CD14-positive monocyte (primary cell): ENCODE measurements at regions not wholly inside any gene's neighbourhood (a gene's known extent, or its start where the extent isn't known, plus 50 kb on each side); places are given as distances from the start of the nearest gene placed in this dataset.

Source experiments
- DNase-seq, 3 donors: peaks; one replicate each; pipeline ENCODE4 v3.0.0-alpha.2; 2011 to 2022
- H2AFZ ChIP-seq: 2 replicates; pipeline ENCODE4 v1.6.0; 2012; ENCODE audit warnings: mild to moderate bottlenecking, low read depth, low read length, inconsistent platforms; ENCODE audit not compliant: insufficient read depth, poor library complexity, severe bottlenecking
- H3K27ac ChIP-seq, 2 donors: 1 replicate in 1 of 2; 2 replicates in 1 of 2; pipeline ENCODE4 v1.5.1; 2012 to 2013; ENCODE audit warnings: low read length in 2 of 2, control low read depth in 1 of 2, inconsistent platforms in 1 of 2, low read depth in 1 of 2, mild to moderate bottlenecking in 1 of 2
- H3K27me3 ChIP-seq, 2 donors: one replicate each; pipeline versions ENCODE4 v1.6.0 to v1.6.1; 2011 to 2013; ENCODE audit warnings: low read length in 2 of 2; ENCODE audit not compliant: control insufficient read depth in 2 of 2, insufficient read depth in 2 of 2
- H3K36me3 ChIP-seq, 2 donors: replicated peaks in 1 of 2; 1 replicate in 1 of 2; 2 replicates in 1 of 2; pipeline versions ENCODE4 v1.5.1 to v1.6.1; 2012 to 2013; ENCODE audit warnings: low read length in 2 of 2, control low read depth in 1 of 2, inconsistent platforms in 1 of 2, mild to moderate bottlenecking in 1 of 2; ENCODE audit not compliant: insufficient read depth in 2 of 2, control insufficient read depth in 1 of 2
- H3K4me1 ChIP-seq, 2 donors: 1 replicate in 1 of 2; 2 replicates in 1 of 2; pipeline versions ENCODE4 v1.5.1 to v1.6.1; 2012 to 2013; ENCODE audit warnings: low read length in 2 of 2, control low read depth in 1 of 2, inconsistent platforms in 1 of 2, mild to moderate bottlenecking in 1 of 2, moderate library complexity in 1 of 2; ENCODE audit not compliant: insufficient read depth in 2 of 2, control insufficient read depth in 1 of 2
- H3K4me2 ChIP-seq: replicated peaks from 2 replicates; pipeline ENCODE3; 2012; ENCODE audit warnings: low read length, moderate library complexity, mild to moderate bottlenecking; ENCODE audit not compliant: poor library complexity, severe bottlenecking; ENCODE audit errors: extremely low read depth
- H3K4me3 ChIP-seq, 3 experiments: fragments of 200-600 bp in 1 of 3; sonication (generic) in 1 of 3; replicated peaks in 1 of 3; 1 replicate in 2 of 3; 2 replicates in 1 of 3; pipeline ENCODE4 v1.5.1; 2011 to 2013; ENCODE audit warnings: low read length in 3 of 3, mild to moderate bottlenecking in 3 of 3, control low read depth in 2 of 3, low read depth in 2 of 3, inconsistent platforms in 1 of 3, moderate library complexity in 1 of 3
- H3K79me2 ChIP-seq: 2 replicates; pipeline ENCODE4 v1.6.0; 2012; ENCODE audit warnings: mild to moderate bottlenecking, control low read depth, inconsistent platforms, low read length, moderate library complexity; ENCODE audit not compliant: insufficient read depth
- H3K9ac ChIP-seq: 2 replicates; pipeline ENCODE4 v1.6.0; 2017; ENCODE audit warnings: low read length, mild to moderate bottlenecking; ENCODE audit not compliant: insufficient read depth, poor library complexity, severe bottlenecking
- H3K9me3 ChIP-seq, 2 donors: replicated peaks in 1 of 2; 1 replicate in 1 of 2; 2 replicates in 1 of 2; pipeline versions ENCODE4 v1.5.1 to v1.6.1; 2012 to 2013; ENCODE audit warnings: low read length in 2 of 2, control low read depth in 1 of 2; ENCODE audit not compliant: control insufficient read depth in 1 of 2, insufficient read depth in 1 of 2
- H4K20me1 ChIP-seq: 2 replicates; pipeline ENCODE4 v1.6.0; 2012; ENCODE audit warnings: mild to moderate bottlenecking, low read length, control low read depth, moderate library complexity; ENCODE audit not compliant: insufficient read depth
- H3K27ac Mint-ChIP-seq, 7 donors: one replicate each; pipeline ENCODE4 v1.8.0; 2020; ENCODE audit warnings: mild to moderate bottlenecking in 7 of 7, mixed read lengths in 7 of 7, moderate library complexity in 6 of 7, inconsistent platforms in 2 of 7
- H3K27me3 Mint-ChIP-seq, 3 donors: one replicate each; pipeline ENCODE4 v1.8.0; 2021 to 2022; ENCODE audit warnings: low read depth in 3 of 3, mild to moderate bottlenecking in 3 of 3, mixed read lengths in 3 of 3, moderate library complexity in 3 of 3, inconsistent platforms in 1 of 3
- H3K36me3 Mint-ChIP-seq, 2 donors: one replicate each; pipeline ENCODE4 v1.8.0; 2020; ENCODE audit warnings: mixed read lengths in 2 of 2, inconsistent platforms in 1 of 2, mild to moderate bottlenecking in 1 of 2
- H3K4me1 Mint-ChIP-seq: one replicate; pipeline ENCODE4 v1.8.0; 2020; ENCODE audit warnings: mild to moderate bottlenecking, mixed read lengths
- H3K4me3 Mint-ChIP-seq, 2 donors: one replicate each; pipeline ENCODE4 v1.8.0; 2020; ENCODE audit warnings: mild to moderate bottlenecking in 2 of 2, mixed read lengths in 2 of 2, moderate library complexity in 1 of 2
- H3K9me3 Mint-ChIP-seq, 7 donors: one replicate each; pipeline ENCODE4 v1.8.0; 2020 to 2022; ENCODE audit warnings: mixed read lengths in 7 of 7, mild to moderate bottlenecking in 6 of 7, moderate library complexity in 6 of 7, inconsistent platforms in 2 of 7
- CTCF ChIP-seq: fragments of 200-600 bp; IDR thresholded peaks from one replicate; pipeline ENCODE4 v1.8.0; 2022; ENCODE audit warnings: antibody characterized with exemption, mild to moderate bottlenecking
- WGBS: methylation state at CpG from one replicate; pipeline ENCODE4 v1.1.5; 2013; ENCODE audit warnings: missing lambda C conversion rate; ENCODE audit not compliant: insufficient coverage; 5-methylcytosine and 5-hydroxymethylcytosine counted together
- intact Hi-C, 2 donors: fragments of 100-400 bp; cut with micrococcal nuclease; formaldehyde crosslinking; loops; one replicate each; pipeline versions ENCODE4 v1.15.0 to v1.15.1; 2023

GRCh38 chr2:59191781-59192180 lies 950.7 kb upstream of the FANCL start:
- Mint-ChIP-seq H3K4me1 (no peaks in the 10 kb centered on the region), H3K36me3 (no peaks in the 10 kb centered on the region), H3K27me3 (peaks cover 0 to 3% (median 0%) of the 10 kb centered on the region in 3 donors), H3K9me3 (peaks cover 0 to 7% (median 0%) of the 10 kb centered on the region in 7 donors), H3K27ac (no peak overlapping the region), H3K4me3 (no peak overlapping the region)
- WGBS: no CpG with 5 or more reads among the region's 4 CpGs
- H3K36me3 ChIP-seq: no peaks in the 10 kb centered on the region
- no peaks in the 10 kb centered on the region for H3K4me1 ChIP-seq
- H3K27me3 ChIP-seq: no peaks in the 10 kb centered on the region
- H4K20me1 ChIP-seq: no peaks in the 10 kb centered on the region
- intact Hi-C loops: no loop called here
- H3K9ac ChIP-seq: no peak overlapping the region
- no peak overlapping the region for H3K4me2 ChIP-seq
- H2AFZ ChIP-seq: no peak overlapping the region
- no peak overlapping the region for H3K4me3 ChIP-seq
- no peaks in the 10 kb centered on the region for H3K9me3 ChIP-seq
- H3K79me2 ChIP-seq: no peaks in the 10 kb centered on the region
- DNase-seq: no peak
- H3K27ac ChIP-seq: no peak overlapping the region
- no peak for TF ChIP-seq CTCF

- TF ChIP-seq CTCF: no peak
- H3K4me1 ChIP-seq: no peaks in the 10 kb centered on the region
- H3K9me3 Mint-ChIP-seq: peaks cover 0 to 7% (median 0%) of the 10 kb centered on the region in 7 donors
- no peaks in the 10 kb centered on the region for H3K36me3 Mint-ChIP-seq
- no peaks in the 10 kb centered on the region for H4K20me1 ChIP-seq
- peaks cover 0 to 4% (median 0%) of the 10 kb centered on the region in 3 donors for H3K27me3 Mint-ChIP-seq
- no peaks in the 10 kb centered on the region for H3K27me3 ChIP-seq
- no peak overlapping the region for H3K27ac ChIP-seq
- no peak overlapping the region for H2AFZ ChIP-seq
- H3K36me3 ChIP-seq: no peaks in the 10 kb centered on the region
- intact Hi-C loops: no loop called here
- H3K4me1 Mint-ChIP-seq: no peaks in the 10 kb centered on the region
- no peak overlapping the region for H3K27ac Mint-ChIP-seq
- DNase-seq: no peak
- no peak overlapping the region for H3K9ac ChIP-seq
- no CpG with 5 or more reads among the region's 1 CpG for WGBS
- no peaks in the 10 kb centered on the region for H3K79me2 ChIP-seq
- H3K9me3 ChIP-seq: no peaks in the 10 kb centered on the region
- H3K4me3 Mint-ChIP-seq: no peak overlapping the region
- H3K4me3 ChIP-seq: no peak overlapping the region
- H3K4me2 ChIP-seq: no peak overlapping the region
Measured at GRCh38 chr2:59190518-59190917, 949.4 kb upstream of the FANCL start.
